CD4-positive, alpha-beta T cell (primary cell): ENCODE measurements at regions not wholly inside any gene's neighbourhood (a gene's known extent, or its start where the extent isn't known, plus 50 kb on each side); places are given as distances from the start of the nearest gene placed in this dataset.

Experiments used
- ATAC-seq: fragments of 200-7000 bp; cut with Tn5 transposase; one replicate; pipeline ENCODE4 v1.10.0; 2022; ENCODE audit warnings: mild to moderate bottlenecking; ENCODE audit not compliant: poor library complexity
- CTCF ChIA-PET: fragments of 350-600 bp; sonication (Branson Sonifier 250); formaldehyde crosslinking; loops from one replicate; lab custom pipeline; 2021; ENCODE audit warnings: antibody characterized with exemption, inconsistent platforms; lab: Charles Lee
- POLR2A ChIA-PET: fragments of 350-600 bp; sonication (Branson Sonifier 250); formaldehyde crosslinking; loops from one replicate; lab custom pipeline; 2021; ENCODE audit warnings: antibody characterized with exemption, inconsistent platforms; lab: Charles Lee
- DNase-seq, 14 experiments: peaks; one replicate each; pipeline ENCODE4 v3.0.0-alpha.2; 2013 to 2020; ENCODE audit warnings: mixed read lengths in 2 of 14
- H3K27ac ChIP-seq, 2 donors: one replicate each; pipeline versions ENCODE4 v1.5.1 to v1.7.0; 2013; ENCODE audit warnings: low read length in 2 of 2, low read depth in 1 of 2, mild to moderate bottlenecking in 1 of 2
- H3K27me3 ChIP-seq, 2 experiments: 1 replicate in 1 of 2; 2 replicates in 1 of 2; pipeline versions ENCODE4 v1.6.1 to v1.7.0; 2013; ENCODE audit warnings: low read length in 2 of 2, control low read depth in 1 of 2, mild to moderate bottlenecking in 1 of 2, moderate library complexity in 1 of 2; ENCODE audit not compliant: insufficient read depth in 2 of 2, control insufficient read depth in 1 of 2
- H3K36me3 ChIP-seq: one replicate; pipeline ENCODE4 v1.6.1; 2013; ENCODE audit warnings: low read length, control low read depth; ENCODE audit not compliant: insufficient read depth
- H3K4me1 ChIP-seq: one replicate; pipeline ENCODE4 v1.6.1; 2013; ENCODE audit warnings: low read length, control low read depth; ENCODE audit not compliant: insufficient read depth
- H3K4me3 ChIP-seq: one replicate; pipeline ENCODE4 v1.5.1; 2013; ENCODE audit warnings: mild to moderate bottlenecking, low read length, moderate library complexity
- H3K9me3 ChIP-seq, 2 experiments: 1 replicate in 1 of 2; 2 replicates in 1 of 2; pipeline versions ENCODE4 v1.6.1 to v1.7.0; 2013; ENCODE audit warnings: low read length in 2 of 2, mild to moderate bottlenecking in 2 of 2, control low read depth in 1 of 2, moderate library complexity in 1 of 2; ENCODE audit not compliant: control insufficient read depth in 1 of 2, insufficient read depth in 1 of 2
- H3K27ac Mint-ChIP-seq: one replicate; pipeline ENCODE4 v1.8.0; 2020; ENCODE audit warnings: mixed read lengths
- H3K27me3 Mint-ChIP-seq: one replicate; pipeline ENCODE4 v1.8.0; 2021; ENCODE audit warnings: mixed read lengths
- H3K36me3 Mint-ChIP-seq: one replicate; pipeline ENCODE4 v1.8.0; 2021; ENCODE audit warnings: low read depth, mixed read lengths
- H3K4me1 Mint-ChIP-seq: one replicate; pipeline ENCODE4 v1.8.0; 2021; ENCODE audit warnings: low read depth, mixed read lengths
- H3K4me3 Mint-ChIP-seq: one replicate; pipeline ENCODE4 v1.8.0; 2020; ENCODE audit warnings: mild to moderate bottlenecking, mixed read lengths
- H3K9me3 Mint-ChIP-seq: one replicate; pipeline ENCODE4 v1.8.0; 2020; ENCODE audit warnings: mixed read lengths
- intact Hi-C, 2 experiments: fragments of 100-400 bp; cut with DNase I in 1 of 2; cut with micrococcal nuclease in 1 of 2; formaldehyde crosslinking; loops; one replicate each; pipeline versions ENCODE4 v1.15.1 to v1.9.0; 2023 to 2025; cut with DNase I, micrococcal nuclease
- TF ChIP-seq, protein P1 (sequence below): fragments of 200-600 bp; IDR thresholded peaks from one replicate; pipeline ENCODE4 v1.8.0; 2022; ENCODE audit warnings: antibody characterized with exemption, mild to moderate bottlenecking

DNA sequence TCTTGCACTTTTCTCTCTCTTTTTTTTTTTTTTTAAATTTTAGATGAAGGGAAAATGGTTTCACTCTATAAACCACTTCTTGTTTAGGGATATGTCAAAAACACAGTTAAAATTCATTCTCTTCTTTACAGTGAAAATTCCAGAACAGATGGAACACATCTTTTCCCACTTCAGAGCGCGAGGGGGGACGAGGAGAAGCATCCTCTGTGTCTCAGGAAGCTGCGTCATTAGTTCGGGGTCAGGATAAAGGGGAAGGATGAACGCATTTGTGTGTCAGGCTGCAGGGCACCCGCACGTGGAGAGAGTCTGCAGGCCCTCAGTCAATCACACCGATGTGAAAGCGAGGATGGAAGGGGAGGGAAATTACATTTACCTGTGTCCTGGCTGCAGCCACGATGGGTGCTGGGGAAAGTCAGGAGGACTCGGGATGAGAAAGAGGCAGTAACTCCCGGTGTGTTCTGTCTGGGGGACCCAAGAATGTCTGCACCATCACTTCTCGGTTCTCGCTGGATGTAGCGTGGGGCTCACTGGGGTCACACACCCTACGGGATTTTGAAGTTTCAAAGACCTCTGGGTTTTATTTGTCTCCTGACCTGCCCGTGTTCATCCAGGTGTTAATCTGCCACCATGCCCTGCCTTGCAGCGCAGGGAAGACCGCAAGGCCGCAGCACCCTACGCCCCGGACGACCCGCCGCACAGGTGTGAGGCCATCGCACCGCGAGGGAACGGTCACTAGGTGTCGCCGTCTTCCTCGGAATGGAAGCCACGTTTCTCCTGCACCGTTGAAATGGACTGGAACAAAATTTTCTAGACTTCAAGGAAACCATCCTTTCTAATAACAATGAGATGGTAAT lies 66.7 kb upstream of the PITRM1 start:
- intact Hi-C loops = loop anchor here (1.0 kb wide), 2 partner anchors 1417 to 1528 kb away; no protein-coding TSS in a partner anchor
- no peak overlapping the region for H3K27ac Mint-ChIP-seq

DNA sequence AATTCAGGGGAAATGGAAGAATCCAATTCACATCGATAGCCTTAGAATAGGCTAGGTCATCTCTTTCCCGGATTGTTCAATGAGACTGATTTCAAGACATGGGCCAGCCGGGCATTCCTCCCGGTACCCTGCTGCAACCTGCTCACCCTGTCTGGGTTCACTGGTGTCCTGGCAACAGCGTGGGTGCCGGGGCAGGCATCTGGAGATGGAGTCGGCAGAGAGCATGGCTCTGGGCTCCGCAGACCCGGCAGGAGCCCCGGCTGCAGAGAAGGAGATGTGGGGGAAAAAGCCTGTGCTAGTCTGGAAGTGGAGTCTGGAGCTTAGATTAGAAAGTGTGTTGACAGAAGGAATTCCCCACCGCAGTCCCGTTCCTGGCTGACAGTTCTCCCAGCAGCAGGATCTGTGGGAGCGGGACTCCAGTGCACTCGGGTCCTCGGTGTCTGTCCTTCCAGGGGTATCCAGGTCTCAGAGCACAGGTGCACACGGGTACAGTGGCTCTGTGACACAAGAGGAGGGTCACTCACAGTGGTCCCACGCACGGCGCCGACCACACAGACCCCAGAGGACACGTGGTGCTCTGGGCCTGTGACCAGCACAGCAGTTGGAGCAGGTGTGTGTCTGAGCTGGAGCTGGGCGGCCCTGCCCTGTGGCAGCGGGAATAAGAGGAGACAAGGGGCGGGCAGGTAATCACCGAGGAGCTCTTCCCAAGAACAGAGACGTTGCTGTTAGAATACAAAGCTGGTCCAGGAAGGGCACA lies 65.7 kb upstream of the PITRM1 start:
- intact Hi-C loops = no loop called here
- POLR2A ChIA-PET = no interaction called here
- H3K36me3 Mint-ChIP-seq = no peaks in the 10 kb centered on the region

More for the DNA sequence above, 66.7 kb upstream of the PITRM1 start:
- no peaks in the 10 kb centered on the region for H3K36me3 ChIP-seq
- H3K4me3 Mint-ChIP-seq = no peak overlapping the region
- H3K27ac ChIP-seq = no peak overlapping the region
- peaks cover 0 to 8% of the 10 kb centered on the region in 2 experiments for H3K27me3 ChIP-seq
- TF ChIP-seq, protein P1, sequence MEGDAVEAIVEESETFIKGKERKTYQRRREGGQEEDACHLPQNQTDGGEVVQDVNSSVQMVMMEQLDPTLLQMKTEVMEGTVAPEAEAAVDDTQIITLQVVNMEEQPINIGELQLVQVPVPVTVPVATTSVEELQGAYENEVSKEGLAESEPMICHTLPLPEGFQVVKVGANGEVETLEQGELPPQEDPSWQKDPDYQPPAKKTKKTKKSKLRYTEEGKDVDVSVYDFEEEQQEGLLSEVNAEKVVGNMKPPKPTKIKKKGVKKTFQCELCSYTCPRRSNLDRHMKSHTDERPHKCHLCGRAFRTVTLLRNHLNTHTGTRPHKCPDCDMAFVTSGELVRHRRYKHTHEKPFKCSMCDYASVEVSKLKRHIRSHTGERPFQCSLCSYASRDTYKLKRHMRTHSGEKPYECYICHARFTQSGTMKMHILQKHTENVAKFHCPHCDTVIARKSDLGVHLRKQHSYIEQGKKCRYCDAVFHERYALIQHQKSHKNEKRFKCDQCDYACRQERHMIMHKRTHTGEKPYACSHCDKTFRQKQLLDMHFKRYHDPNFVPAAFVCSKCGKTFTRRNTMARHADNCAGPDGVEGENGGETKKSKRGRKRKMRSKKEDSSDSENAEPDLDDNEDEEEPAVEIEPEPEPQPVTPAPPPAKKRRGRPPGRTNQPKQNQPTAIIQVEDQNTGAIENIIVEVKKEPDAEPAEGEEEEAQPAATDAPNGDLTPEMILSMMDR = peak; percentile 94
- no peak overlapping the region for H3K4me3 ChIP-seq
- no peaks in the 10 kb centered on the region for H3K9me3 Mint-ChIP-seq
- H3K4me1 Mint-ChIP-seq = peaks cover 5% of the 10 kb centered on the region
- peaks cover 4% of the 10 kb centered on the region for H3K4me1 ChIP-seq
- peak; percentile 81 for ATAC-seq
- no peaks in the 10 kb centered on the region for H3K9me3 ChIP-seq
- peak; percentile 47 to 83 (median 70) for DNase-seq
- peaks cover 21% of the 10 kb centered on the region for H3K27me3 Mint-ChIP-seq
- ChIA-PET CTCF (interaction anchor here (1.1 kb wide), 1 partner anchor 1418 kb away, joined by 3 read pairs; no protein-coding TSS in a partner anchor), POLR2A (interaction anchor here (1.5 kb wide), 1 partner anchor 546 kb away, joined by 5 read pairs; the partner anchor contains the start of gene KLF6)
- H3K36me3 Mint-ChIP-seq = no peaks in the 10 kb centered on the region

DNA sequence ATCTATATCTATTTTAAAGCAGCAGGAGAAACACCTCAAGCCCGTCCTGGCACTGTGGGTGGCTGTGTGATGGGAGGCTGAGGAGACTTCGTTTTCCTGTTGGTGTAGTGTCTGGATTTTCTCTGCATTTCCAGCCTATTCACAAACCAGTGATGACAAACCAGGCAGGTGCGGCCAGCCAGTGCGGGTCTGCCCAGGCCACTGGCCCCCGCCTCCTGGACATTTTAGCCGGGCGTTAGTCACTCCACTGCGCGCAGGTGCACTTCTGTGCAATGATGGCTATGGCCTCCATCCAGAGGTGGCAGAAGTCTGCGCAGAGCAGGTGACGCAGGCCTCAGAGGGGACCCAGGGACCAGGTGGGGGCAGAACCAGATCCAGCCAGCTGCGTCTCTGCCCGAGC lies 64.9 kb upstream of the PITRM1 start:
- Histone ChIP-seq H3K9me3 (no peaks in the 10 kb centered on the region), H3K27me3 (peaks cover 0 to 8% of the 10 kb centered on the region in 2 experiments), H3K4me3 (no peak overlapping the region), H3K4me1 (peaks cover 4% of the 10 kb centered on the region), H3K27ac (no peak overlapping the region), H3K36me3 (no peaks in the 10 kb centered on the region)
- DNase-seq (no peak), ATAC-seq (no peak)
- Mint-ChIP-seq H3K27ac (no peak overlapping the region), H3K9me3 (no peaks in the 10 kb centered on the region), H3K4me3 (no peak overlapping the region), H3K36me3 (no peaks in the 10 kb centered on the region), H3K4me1 (peaks cover 5% of the 10 kb centered on the region), H3K27me3 (peaks cover 21% of the 10 kb centered on the region)
- TF ChIP-seq, protein P1 = no peak
- ChIA-PET CTCF (no interaction called here), POLR2A (no interaction called here)
- intact Hi-C loops = no loop called here

More for the DNA sequence above, 65.7 kb upstream of the PITRM1 start:
- no peak overlapping the region for H3K27ac Mint-ChIP-seq
- Histone ChIP-seq H3K4me3 (no peak overlapping the region), H3K36me3 (no peaks in the 10 kb centered on the region), H3K27me3 (peaks cover 0 to 8% of the 10 kb centered on the region in 2 experiments), H3K27ac (no peak overlapping the region), H3K9me3 (no peaks in the 10 kb centered on the region), H3K4me1 (peaks cover 4% of the 10 kb centered on the region)
- H3K4me1 Mint-ChIP-seq = peaks cover 5% of the 10 kb centered on the region
- no peak overlapping the region for H3K4me3 Mint-ChIP-seq
- H3K27me3 Mint-ChIP-seq = peaks cover 17% of the 10 kb centered on the region
- DNase-seq (no peak), ATAC-seq (no peak)
- TF ChIP-seq, protein P1 = no peak
- CTCF ChIA-PET = no interaction called here
- no peaks in the 10 kb centered on the region for H3K9me3 Mint-ChIP-seq
